H9 (cell line): ENCODE measurements at regions not wholly inside any gene's neighbourhood (a gene's known extent, or its start where the extent isn't known, plus 50 kb on each side); places are given as distances from the start of the nearest gene placed in this dataset.

Source experiments
- DNase-seq: peaks from one replicate; pipeline ENCODE4 v3.0.0-alpha.2; 2017
- H2AFZ ChIP-seq: one replicate; pipeline ENCODE4 v1.6.1; 2013; ENCODE audit warnings: mild to moderate bottlenecking, low read length, control low read depth, moderate library complexity
- H2AK5ac ChIP-seq: 2 replicates; pipeline ENCODE4 v1.6.1; 2013; ENCODE audit warnings: low read length, control low read depth, mixed read lengths; ENCODE audit not compliant: insufficient read length
- H2BK120ac ChIP-seq: one replicate; pipeline ENCODE4 v1.6.1; 2013; ENCODE audit warnings: low read depth, mild to moderate bottlenecking, low read length, control low read depth, inconsistent platforms; ENCODE audit not compliant: poor library complexity, severe bottlenecking
- H2BK12ac ChIP-seq: 2 replicates; pipeline ENCODE4 v1.6.1; 2013; ENCODE audit warnings: low read length, control low read depth, mixed read lengths, low read depth; ENCODE audit not compliant: insufficient read length
- H2BK15ac ChIP-seq: 2 replicates; pipeline ENCODE4 v1.6.1; 2013; ENCODE audit warnings: low read depth, low read length, control low read depth
- H2BK20ac ChIP-seq: one replicate; pipeline ENCODE4 v1.6.1; 2013; ENCODE audit warnings: low read depth, mild to moderate bottlenecking, low read length, control low read depth, inconsistent platforms; ENCODE audit not compliant: poor library complexity, severe bottlenecking
- H2BK5ac ChIP-seq: 2 replicates; pipeline ENCODE4 v1.6.1; 2013; ENCODE audit warnings: low read length, control low read depth, mixed read lengths; ENCODE audit not compliant: insufficient read length
- H3K14ac ChIP-seq: 2 replicates; pipeline ENCODE4 v1.6.1; 2013; ENCODE audit warnings: low read length, control low read depth; ENCODE audit not compliant: insufficient read depth
- H3K18ac ChIP-seq: 2 replicates; pipeline ENCODE4 v1.6.1; 2013; ENCODE audit warnings: low read depth, mild to moderate bottlenecking, mixed read lengths, low read length, control low read depth; ENCODE audit not compliant: insufficient read length
- H3K23ac ChIP-seq: 2 replicates; pipeline ENCODE4 v1.6.1; 2013; ENCODE audit warnings: low read length, control low read depth, mixed read lengths, low read depth; ENCODE audit not compliant: insufficient read length
- H3K23me2 ChIP-seq: 2 replicates; pipeline ENCODE4 v1.6.1; 2013; ENCODE audit warnings: low read depth, mild to moderate bottlenecking, mixed read lengths, low read length, control low read depth; ENCODE audit not compliant: insufficient read length, poor library complexity, severe bottlenecking
- H3K27ac ChIP-seq: 2 replicates; pipeline ENCODE4 v1.5.1; 2013; ENCODE audit warnings: low read length, control low read depth, mixed read lengths, low read depth; ENCODE audit not compliant: insufficient read length
- H3K27me3 ChIP-seq: 2 replicates; pipeline ENCODE4 v1.6.1; 2013; ENCODE audit warnings: low read length, control low read depth, inconsistent platforms; ENCODE audit not compliant: insufficient read depth
- H3K4ac ChIP-seq: 2 replicates; pipeline ENCODE4 v1.6.1; 2013; ENCODE audit warnings: low read depth, mild to moderate bottlenecking, control low read depth, inconsistent platforms, low read length, moderate library complexity
- H3K4me1 ChIP-seq: 2 replicates; pipeline ENCODE4 v1.6.1; 2013; ENCODE audit warnings: low read length, control low read depth, inconsistent platforms; ENCODE audit not compliant: insufficient read depth
- H3K4me2 ChIP-seq: 2 replicates; pipeline ENCODE4 v1.6.1; 2013; ENCODE audit warnings: low read length, control low read depth, mixed read lengths; ENCODE audit not compliant: insufficient read length, insufficient read depth
- H3K56ac ChIP-seq: 2 replicates; pipeline ENCODE4 v1.6.1; 2013; ENCODE audit warnings: low read depth, mild to moderate bottlenecking, mixed read lengths, low read length, control low read depth; ENCODE audit not compliant: insufficient read length
- H3K79me1 ChIP-seq: 2 replicates; pipeline ENCODE4 v1.6.1; 2013; ENCODE audit warnings: low read depth, mild to moderate bottlenecking, moderate library complexity, low read length, control low read depth, inconsistent platforms; ENCODE audit not compliant: insufficient read depth, poor library complexity, severe bottlenecking
- H3K79me2 ChIP-seq: 2 replicates; pipeline ENCODE4 v1.6.1; 2013; ENCODE audit warnings: low read length, control low read depth, inconsistent platforms; ENCODE audit not compliant: insufficient read depth
- H3K9ac ChIP-seq: 2 replicates; pipeline ENCODE4 v1.6.1; 2013; ENCODE audit warnings: low read length, control low read depth, mixed read lengths; ENCODE audit not compliant: insufficient read length; ENCODE audit errors: extremely low read depth
- H3K9me3 ChIP-seq: one replicate; pipeline ENCODE4 v1.6.1; 2013; ENCODE audit warnings: low read depth, low read length, inconsistent platforms; ENCODE audit not compliant: control insufficient read depth
- H3T11ph ChIP-seq: one replicate; pipeline ENCODE4 v1.6.1; 2013; ENCODE audit warnings: mild to moderate bottlenecking, low read length, control low read depth, inconsistent platforms
- H4K20me1 ChIP-seq: one replicate; pipeline ENCODE4 v1.6.1; 2013; ENCODE audit not compliant: control insufficient read depth, insufficient read length, insufficient read depth
- H4K5ac ChIP-seq: 2 replicates; pipeline ENCODE4 v1.6.1; 2013; ENCODE audit warnings: low read depth, mild to moderate bottlenecking, mixed read lengths, low read length, control low read depth; ENCODE audit not compliant: insufficient read length
- H4K8ac ChIP-seq: replicated peaks from 2 replicates; pipeline ENCODE4 v1.6.1; 2013; ENCODE audit warnings: low read length, control low read depth, mixed read lengths, low read depth; ENCODE audit not compliant: insufficient read length
- H4K91ac ChIP-seq: 2 replicates; pipeline ENCODE4 v1.6.1; 2013; ENCODE audit warnings: low read depth, mild to moderate bottlenecking, moderate library complexity, mixed read lengths, low read length, control low read depth; ENCODE audit not compliant: insufficient read length
- H3K27ac Mint-ChIP-seq, 3 experiments: 2 replicates in 2 of 3; 3 replicates in 1 of 3; pipeline ENCODE4 v1.8.0; 2020 to 2021; ENCODE audit warnings: mixed read lengths in 3 of 3, mild to moderate bottlenecking in 1 of 3, moderate library complexity in 1 of 3
- H3K27me3 Mint-ChIP-seq: 2 replicates; pipeline ENCODE4 v1.8.0; 2021; ENCODE audit warnings: low read depth, mild to moderate bottlenecking, moderate library complexity, mixed read lengths
- H3K36me3 Mint-ChIP-seq, 3 experiments: 2 replicates in 2 of 3; 3 replicates in 1 of 3; pipeline ENCODE4 v1.8.0; 2020 to 2021; ENCODE audit warnings: low read depth in 3 of 3, mixed read lengths in 3 of 3; ENCODE audit not compliant: insufficient read depth in 1 of 3
- H3K4me1 Mint-ChIP-seq, 2 experiments: 2 replicates each; pipeline ENCODE4 v1.8.0; 2020; ENCODE audit warnings: mixed read lengths in 2 of 2
- H3K4me3 Mint-ChIP-seq, 2 experiments: 2 replicates in 1 of 2; 3 replicates in 1 of 2; pipeline ENCODE4 v1.8.0; 2020 to 2021; ENCODE audit warnings: mild to moderate bottlenecking in 2 of 2, mixed read lengths in 2 of 2, moderate library complexity in 1 of 2
- H3K9me3 Mint-ChIP-seq, 2 experiments: 2 replicates in 1 of 2; 3 replicates in 1 of 2; pipeline ENCODE4 v1.8.0; 2020; ENCODE audit warnings: mild to moderate bottlenecking in 2 of 2, mixed read lengths in 2 of 2, moderate library complexity in 1 of 2
- CTCF ChIP-seq: fragments of 200-600 bp; sonication (generic); conservative IDR thresholded peaks from 3 replicates; pipeline ENCODE4 v1.8.0; 2021; ENCODE audit warnings: antibody characterized with exemption, mild to moderate bottlenecking
- WGBS: extraction: QIAGEN DNeasy Blood & Tissue Kit; methylation state at CpG from one replicate; pipeline ENCODE4 v1.1.7; 2013; ENCODE audit warnings: missing lambda C conversion rate, low lambda C conversion rate, mixed read lengths; ENCODE audit not compliant: insufficient read length; ENCODE audit errors: extremely low coverage; 5-methylcytosine and 5-hydroxymethylcytosine counted together

- no CpG with 5 or more reads among the region's 16 CpGs for WGBS
- Histone ChIP-seq H3K79me2 (no peaks in the 10 kb centered on the region), H2BK120ac (no peak overlapping the region), H3K14ac (no peak overlapping the region; the same call in 1 of the 2 replicates), H3K18ac (no peak overlapping the region), H3K27ac (no peak overlapping the region), H3K9ac (no peak overlapping the region), H2BK12ac (no peak overlapping the region), H3K4me1 (no peaks in the 10 kb centered on the region), H3K23me2 (no peaks in the 10 kb centered on the region), H3K23ac (no peak overlapping the region), H3K9me3 (no peaks in the 10 kb centered on the region), H2BK5ac (no peak overlapping the region), H3K4me2 (no peak overlapping the region), H3K4ac (no peak overlapping the region), H2BK20ac (no peak overlapping the region), H2AFZ (no peak overlapping the region), H4K8ac (no peak overlapping the region), H4K5ac (no peak overlapping the region), H4K20me1 (no peaks in the 10 kb centered on the region), H3T11ph (no peak overlapping the region), H4K91ac (no peak overlapping the region), H3K56ac (no peak overlapping the region), H3K27me3 (no peaks in the 10 kb centered on the region), H2BK15ac (no peak overlapping the region), H3K79me1 (no peaks in the 10 kb centered on the region), H2AK5ac (no peak overlapping the region)
- peak; percentile 27 for DNase-seq
- no peak overlapping the region for H3K27ac Mint-ChIP-seq
- peaks cover 7% of the 10 kb centered on the region for H3K27me3 Mint-ChIP-seq
- H3K9me3 Mint-ChIP-seq = no peaks in the 10 kb centered on the region
- H3K36me3 Mint-ChIP-seq = 0 out of 7 replicates have a peak, but pooled peaks cover 0 to 2% (median 0%) of the 10 kb centered on the region in 3 experiments
- H3K4me3 Mint-ChIP-seq = no peak overlapping the region
- peaks cover 0 to 5% of the 10 kb centered on the region in 2 experiments; a peak in 1 of 4 replicates for H3K4me1 Mint-ChIP-seq
- TF ChIP-seq CTCF = no peak
These were observed 942.9 kb downstream of the BRD1 start for GRCh38 chr22:48884786-48885185.
